GM12865 (cell line): ENCODE measurements at regions not wholly inside any gene's neighbourhood (a gene's known extent, or its start where the extent isn't known, plus 50 kb on each side); places are given as distances from the start of the nearest gene placed in this dataset.

Experiments used
- DNase-seq: peaks from one replicate; pipeline ENCODE4 v3.0.0; 2010; ENCODE audit warnings: low read depth
- H3K4me3 ChIP-seq: 2 replicates; pipeline ENCODE4 v1.5.1; 2011; ENCODE audit warnings: mild to moderate bottlenecking, low read depth, low read length, control low read depth
- CTCF ChIP-seq: IDR thresholded peaks from 2 replicates; pipeline ENCODE4 v1.5.1; 2011; ENCODE audit warnings: low read length, control low read depth, low read depth, inconsistent platforms; ENCODE audit not compliant: insufficient read depth; ENCODE audit errors: missing control alignments

- no peak overlapping the region for H3K4me3 ChIP-seq
- peak; percentile 4 for DNase-seq
- no peak for TF ChIP-seq CTCF
Measured at GRCh38 chr3:176663837-176664831, 533.1 kb downstream of the TBL1XR1 start.

DNA sequence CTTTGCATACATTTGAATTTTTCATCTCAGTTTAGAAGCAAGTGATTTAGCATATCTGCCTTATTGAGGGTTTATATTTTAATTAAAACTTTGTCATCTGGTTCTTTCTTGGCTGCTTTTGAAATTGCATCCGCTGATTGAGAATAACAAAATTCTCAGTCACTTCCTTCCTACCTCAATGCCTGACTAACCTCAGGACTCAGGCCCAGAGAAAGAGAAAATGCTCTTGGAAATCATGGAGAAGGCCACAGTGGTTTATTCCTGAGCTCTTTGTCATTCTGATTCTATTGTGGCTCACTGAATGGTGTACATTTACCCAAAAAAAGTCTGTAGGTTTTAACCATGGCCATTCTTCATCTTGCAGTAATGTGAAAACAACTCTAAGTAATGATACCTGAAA is 533.9 kb downstream of the TBL1XR1 start:
- no peak for TF ChIP-seq CTCF
- no peak overlapping the region for H3K4me3 ChIP-seq
- DNase-seq, result no peak

- no peak for DNase-seq
- H3K4me3 ChIP-seq, result no peak overlapping the region
- no peak for TF ChIP-seq CTCF
Measured at GRCh38 chr3:176661432-176661964, 535.8 kb downstream of the TBL1XR1 start.

DNA sequence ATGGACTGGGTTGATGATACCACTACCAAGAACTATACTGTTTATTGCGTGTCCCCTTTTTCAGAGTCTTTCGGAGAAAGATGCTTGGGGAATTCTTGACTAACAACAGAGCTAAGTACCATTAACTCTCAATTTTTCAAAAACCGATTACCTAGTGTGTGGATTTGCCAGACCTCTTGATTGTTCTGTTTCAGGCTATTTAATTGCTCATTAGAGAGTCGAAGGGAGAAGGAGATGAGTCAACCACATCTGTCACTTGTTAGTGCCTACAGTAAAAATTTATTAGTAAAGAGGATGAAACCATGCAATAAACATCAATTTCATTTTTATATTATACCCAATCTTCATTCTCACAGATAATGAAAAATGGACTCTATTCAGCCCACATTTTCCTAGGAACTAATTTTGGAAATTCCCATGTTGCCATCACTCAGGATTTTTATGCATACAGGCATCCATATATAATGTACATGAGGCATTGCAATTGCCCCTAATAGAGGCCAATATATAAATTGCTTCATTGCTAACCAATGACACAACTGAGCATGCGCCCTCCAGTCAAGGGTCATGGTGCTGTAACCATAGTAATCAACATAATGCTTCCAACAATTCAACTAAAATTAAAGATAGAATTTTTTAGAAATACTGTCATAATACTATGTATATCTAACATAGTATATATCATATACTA is 541.7 kb downstream of the TBL1XR1 start:
- DNase-seq, result no peak
- TF ChIP-seq CTCF, result no peak
- H3K4me3 ChIP-seq, result no peak overlapping the region

DNA sequence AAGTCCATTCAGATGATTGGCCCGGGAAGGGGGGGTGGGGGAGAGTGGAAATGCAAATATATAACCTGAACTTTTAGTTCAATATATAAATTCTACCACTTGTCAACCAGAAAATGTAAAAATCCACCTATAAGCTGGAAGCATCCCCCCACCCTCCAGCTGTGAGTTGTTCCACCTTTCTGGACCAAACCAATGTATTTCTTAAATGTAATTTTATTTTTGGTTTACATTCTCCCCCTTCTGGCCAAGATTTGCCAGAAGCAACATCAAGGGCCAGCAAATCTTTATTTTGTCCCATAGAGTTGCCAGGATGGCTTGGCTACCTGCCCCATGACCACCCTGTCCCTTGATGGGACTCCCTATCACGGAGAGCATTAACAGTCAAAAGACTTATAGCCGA is 545.7 kb downstream of the TBL1XR1 start:
- no peak overlapping the region for H3K4me3 ChIP-seq
- TF ChIP-seq CTCF, result no peak
- DNase-seq, result no peak

GRCh38 chr3:176650478-176650877 is 546.8 kb downstream of the TBL1XR1 start:
- peak; percentile 23 for TF ChIP-seq CTCF
- DNase-seq, result no peak
- no peak overlapping the region for H3K4me3 ChIP-seq
